COLO829 (cell line): ENCODE measurements at regions not wholly inside any gene's neighbourhood (a gene's known extent, or its start where the extent isn't known, plus 50 kb on each side); places are given as distances from the start of the nearest gene placed in this dataset.

Experiments used
- DNase-seq: peaks from one replicate; pipeline ENCODE4 v3.0.0; 2012; ENCODE audit warnings: low spot score

DNA sequence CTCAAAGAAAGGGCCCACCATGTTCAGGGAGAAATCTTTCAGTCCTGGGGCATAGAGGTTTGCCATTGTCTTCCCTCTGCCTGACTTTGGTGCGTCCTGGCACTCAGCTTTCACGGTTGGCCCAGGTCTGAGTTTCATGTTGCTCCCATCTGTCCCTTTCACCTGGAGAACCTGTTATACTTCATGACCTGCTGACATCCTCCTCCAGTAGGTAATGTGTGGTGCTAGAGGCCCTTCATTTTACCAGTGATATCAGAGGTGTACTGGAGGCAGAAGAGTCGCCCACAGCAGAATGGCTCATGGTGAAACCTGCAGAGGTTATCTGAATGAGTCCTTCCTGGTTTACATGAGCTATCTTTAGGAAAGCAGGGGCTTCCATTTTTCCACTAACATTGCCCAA is 128.8 kb upstream of the DLX2 start:
- no peak for DNase-seq

DNA sequence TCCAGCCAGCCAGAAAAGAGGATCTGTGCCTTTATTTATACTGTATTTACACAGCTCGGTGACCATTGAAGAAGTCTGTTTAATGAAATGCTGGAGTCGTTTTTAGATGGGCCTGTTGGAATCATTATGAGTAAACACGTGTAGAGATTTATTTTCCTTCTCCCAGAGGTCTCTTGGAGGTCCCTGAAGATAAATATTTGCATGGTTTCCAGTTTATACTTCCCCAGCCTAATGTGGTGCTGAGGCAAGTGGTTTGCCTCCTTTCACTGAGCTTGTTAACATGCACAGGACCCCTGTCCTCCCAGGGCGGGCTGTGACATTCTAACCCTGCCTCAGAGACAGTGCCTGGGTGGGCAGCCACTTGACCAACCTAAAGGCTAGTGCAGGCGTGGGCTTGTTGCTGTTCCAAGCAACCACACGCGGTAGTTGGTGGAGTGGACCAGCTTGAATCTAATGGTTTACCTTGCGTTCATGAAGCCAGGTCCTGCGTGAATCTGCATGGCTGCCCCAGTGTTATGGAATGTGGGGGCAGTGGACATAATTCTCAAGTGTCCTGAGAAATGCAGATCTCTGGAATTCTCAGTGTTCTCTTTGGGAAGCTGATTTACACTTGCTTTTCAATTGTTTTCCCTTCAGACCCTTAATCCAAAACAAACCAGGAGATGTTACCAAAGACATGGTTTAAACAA is 130.2 kb upstream of the DLX2 start:
- no peak for DNase-seq

DNA sequence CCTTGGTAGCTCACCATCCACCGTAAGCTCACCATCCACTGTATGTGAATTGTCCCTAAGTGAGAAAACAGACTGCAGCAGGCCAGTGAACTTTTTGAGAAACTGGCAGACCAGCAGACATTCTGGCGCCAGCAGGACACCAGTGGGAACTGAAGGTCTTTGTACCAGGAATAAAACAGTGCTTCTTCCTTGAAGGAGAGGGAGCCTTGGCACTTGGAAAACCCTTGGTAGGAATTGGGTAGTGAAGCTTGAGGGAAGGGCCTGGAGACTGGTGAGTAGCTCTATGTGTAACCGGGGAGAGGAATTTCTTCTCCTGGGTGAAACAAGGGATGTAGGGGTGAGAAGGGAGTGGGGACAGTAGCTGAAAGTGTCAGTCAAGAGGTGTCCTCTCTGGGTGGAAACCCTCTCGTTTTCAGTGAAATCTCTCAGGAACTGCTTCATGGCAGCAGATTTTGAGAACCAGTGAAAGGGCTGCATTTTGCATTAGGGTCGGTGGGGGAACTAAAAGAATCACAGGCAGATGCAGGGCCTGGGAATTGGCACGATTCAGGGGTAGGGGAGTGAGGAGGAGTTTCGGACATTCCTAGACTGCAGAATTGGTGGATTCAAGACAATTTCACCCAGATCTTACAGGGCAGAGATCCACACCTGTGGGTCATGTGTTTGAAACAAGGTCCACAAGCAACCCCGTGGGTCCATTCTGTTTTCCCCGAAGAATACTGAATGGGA is 131.5 kb upstream of the DLX2 start:
- peak; percentile 52 for DNase-seq

DNA sequence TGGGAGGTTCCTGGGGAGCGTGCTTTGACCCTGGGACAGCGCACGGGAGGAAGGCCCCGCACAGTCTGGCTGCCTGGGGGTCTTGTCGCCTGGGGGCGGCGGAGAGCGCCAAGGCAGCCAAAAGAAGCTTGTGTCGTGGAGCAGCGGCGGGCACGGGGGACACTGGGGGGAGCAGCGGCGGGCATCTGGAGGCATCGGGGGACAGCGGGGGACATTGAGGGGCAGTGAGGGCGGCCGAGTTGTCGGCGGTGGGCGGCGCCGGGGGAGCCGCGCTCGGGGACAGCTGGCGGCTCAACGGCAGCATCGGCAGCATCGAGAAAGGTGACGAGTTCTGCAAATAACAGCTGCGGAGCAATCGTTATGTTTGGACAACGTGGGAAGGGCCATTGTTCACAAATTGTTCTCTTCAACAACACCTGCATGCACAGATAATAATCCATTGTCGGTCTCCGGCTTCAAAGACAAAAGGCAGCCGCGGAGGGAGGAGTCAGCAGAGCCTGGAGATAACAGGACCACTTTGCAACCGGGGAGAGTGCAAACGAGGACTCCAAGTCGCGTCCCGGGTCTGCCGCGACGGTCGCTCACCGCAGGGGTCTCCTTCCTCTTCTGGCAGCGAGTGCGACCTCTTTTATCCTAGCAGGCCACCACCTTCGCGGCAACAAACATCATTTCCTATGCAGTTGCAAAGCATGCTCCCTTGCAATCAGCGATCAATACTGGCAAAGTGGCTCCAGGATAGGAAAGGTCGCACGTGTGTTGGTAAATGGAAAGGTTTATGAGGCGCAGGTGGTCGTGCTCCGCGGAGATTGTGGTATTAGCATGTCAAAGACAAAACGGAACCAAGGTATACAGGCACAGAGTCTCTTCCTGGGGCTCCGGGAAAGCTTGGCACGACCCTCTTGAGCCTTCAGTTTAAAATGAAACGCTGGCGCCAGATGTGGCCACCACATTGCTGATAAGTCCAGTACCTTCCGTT is 132.3 kb upstream of the DLX2 start:
- no peak for DNase-seq

DNA sequence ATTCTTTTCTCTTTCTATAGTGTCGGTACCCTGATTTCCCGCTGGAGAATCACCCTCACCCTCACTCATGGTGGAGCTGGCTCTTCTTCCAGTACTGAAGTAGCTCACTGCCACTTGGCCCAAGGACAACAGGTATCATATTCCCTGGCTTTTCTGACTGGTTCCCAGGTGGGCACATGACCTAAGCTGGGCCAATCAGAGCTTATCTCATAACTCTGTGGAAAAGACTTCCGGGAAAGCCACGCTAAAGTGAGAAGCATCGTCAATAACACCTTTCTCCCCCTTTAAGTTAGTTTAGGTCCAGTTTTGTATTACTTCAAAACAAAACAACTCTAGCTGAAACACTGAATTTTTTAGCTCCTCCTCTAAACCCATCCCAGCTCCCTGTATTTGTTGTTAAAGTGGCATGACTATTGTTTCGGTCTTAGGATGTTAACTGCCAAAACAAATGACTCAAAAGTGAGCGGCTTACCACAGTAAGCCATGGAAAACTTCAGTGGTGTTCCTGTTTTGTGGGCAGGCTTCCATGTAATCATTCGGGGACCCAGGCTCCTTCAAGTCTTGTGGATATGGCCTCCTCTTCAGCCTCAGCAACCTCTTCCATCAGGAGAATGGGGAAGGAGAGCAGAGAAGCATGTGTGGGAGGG is 137.4 kb upstream of the DLX2 start:
- no peak for DNase-seq

DNA sequence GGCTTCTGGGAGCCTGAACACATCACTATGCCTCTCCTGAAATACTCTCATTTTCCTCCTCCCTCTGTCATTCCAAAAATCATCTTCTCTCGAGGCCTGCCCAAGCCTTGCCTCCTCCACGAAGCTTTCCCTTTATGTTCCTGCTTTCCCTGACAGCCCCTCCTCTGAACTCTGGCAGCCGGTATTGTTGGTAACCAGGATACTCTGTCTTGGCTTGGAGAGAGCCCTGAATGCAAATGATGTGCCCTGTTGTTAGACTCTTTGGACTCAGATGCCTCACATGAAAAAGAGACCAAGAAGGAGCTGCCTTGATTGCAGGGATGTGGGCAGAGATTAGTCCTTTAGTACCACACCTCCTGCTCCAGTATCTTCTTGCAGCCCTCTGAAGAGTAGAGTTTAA is 138.5 kb upstream of the DLX2 start:
- no peak for DNase-seq

DNA sequence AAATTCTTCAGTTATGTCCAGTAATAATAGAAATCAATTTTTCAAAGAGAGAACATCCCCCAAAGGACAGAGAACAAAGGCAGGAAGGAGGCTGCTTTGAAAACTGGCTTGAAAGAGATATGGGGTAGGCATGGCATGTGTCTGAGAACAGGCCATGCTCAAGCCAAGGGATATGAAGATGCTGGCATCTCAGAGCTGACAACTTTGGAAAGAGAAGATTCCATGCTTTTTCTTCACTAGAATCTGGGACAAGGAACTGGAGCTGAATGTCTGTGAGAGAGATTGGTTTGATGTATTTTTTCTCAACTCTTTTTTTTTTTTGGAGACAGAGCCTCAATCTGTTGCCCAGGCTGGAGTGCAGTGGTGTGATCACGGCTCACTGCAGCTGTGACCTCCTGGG is 139.8 kb upstream of the DLX2 start:
- no peak for DNase-seq

DNA sequence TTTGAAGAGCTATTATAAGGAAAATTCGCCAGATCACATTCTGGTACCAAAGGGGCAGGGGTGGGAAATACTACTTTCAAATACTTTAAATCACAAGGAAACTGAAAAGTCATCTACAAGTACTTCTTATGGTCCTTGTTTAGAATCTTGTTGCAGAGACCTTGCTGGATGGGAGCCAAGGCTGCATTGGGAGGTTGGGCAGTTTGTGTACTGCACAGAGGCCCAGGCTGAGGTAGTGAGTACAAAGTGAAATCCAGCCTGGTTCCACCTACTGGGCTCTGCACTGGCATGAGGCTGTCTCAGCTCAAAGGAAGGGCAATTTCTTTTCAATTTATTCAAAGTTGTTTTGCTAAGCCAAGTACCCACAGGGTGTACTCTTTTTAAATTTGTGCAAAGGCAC is 140.3 kb upstream of the DLX2 start:
- DNase-seq, result no peak

DNA sequence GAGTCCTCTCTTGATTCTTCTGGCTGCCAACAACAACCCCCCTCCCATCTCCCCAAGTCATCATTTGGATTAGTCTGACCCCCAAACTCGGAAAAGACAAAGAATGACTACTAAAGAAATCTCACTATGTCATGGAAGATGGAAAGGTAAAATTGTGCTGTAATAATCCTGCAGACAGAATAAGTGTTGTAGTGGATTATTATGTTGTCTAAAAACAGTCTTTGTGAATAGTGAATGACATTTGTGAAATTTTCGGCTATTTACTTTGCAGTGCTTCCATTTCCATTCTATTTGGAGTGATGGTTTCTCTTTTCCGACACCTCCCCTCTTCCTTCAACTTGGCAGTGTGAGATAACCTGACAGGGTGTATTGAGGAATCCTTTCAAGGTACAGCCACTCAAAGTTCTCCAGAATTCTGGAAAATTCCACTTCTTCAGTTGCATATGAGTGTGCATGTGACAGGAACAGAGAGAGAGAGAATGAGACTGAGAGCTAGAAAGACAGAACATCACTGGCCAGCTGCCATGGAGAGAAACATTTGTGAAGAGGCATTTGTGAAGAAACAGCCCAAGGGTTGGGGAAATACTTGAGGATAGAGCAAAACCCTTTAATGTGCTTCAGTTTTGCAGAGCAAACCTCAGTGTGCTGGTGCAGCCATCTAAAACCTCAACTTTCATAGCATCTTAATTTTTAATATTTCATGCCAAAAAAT is 141.9 kb upstream of the DLX2 start:
- no peak for DNase-seq

DNA sequence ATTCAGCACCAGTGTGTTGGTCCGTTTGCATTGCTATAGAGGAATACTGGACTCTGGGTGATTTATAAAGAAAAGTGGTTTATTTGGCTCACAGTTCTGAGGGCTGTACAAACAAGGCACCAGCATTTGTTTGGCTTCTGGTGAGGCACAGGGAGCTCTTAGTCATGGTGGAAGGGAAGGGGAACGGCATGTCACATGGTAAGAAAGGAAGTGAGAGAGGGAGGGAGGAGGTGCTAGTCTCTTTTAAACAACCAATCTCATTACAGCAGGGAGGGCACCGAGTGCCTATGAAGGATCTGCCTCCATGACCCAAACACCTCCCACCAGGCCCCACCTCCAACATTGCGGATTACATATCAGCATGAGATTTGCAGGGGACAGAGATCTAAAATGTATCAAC is 143.9 kb upstream of the DLX2 start:
- no peak for DNase-seq

DNA sequence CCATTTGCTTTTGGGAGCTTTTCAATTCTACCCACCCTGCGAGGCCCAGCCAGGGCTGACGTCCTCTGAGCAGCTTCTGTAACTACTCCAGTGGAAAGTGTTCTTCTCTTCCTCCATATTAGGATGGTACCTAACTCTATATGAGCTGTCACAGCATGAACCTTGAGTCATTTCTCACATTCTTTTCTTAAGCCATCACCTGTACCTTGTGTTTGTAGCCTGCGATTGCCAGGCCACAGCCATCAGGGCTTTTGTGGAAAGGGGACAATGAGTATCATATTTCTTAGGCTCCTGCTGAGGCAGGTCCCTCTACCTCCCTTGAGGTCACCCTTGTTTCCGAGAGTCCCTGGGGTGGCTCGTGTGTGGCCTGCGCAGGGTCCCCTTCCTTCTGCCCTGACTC is 144.5 kb upstream of the DLX2 start:
- no peak for DNase-seq

DNA sequence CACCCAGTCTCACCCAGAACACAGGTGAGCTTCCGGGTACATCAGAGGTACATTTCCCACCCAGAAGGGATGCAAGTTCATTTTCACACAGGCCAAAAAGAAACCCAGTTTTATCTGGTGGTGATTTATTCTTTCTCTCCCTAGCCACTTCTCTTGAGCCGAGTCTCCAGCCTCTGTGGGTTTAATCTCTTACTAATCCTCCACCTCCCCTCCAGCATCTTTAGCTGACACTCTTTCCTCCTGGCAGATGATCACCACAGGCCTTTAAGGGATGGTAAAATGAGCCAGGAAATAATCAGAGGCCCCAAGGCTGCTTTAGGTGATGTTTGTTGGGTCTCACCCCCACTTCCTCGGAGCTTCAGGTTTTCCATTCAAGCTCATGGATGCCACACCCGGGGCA is 145.7 kb upstream of the DLX2 start:
- no peak for DNase-seq

DNA sequence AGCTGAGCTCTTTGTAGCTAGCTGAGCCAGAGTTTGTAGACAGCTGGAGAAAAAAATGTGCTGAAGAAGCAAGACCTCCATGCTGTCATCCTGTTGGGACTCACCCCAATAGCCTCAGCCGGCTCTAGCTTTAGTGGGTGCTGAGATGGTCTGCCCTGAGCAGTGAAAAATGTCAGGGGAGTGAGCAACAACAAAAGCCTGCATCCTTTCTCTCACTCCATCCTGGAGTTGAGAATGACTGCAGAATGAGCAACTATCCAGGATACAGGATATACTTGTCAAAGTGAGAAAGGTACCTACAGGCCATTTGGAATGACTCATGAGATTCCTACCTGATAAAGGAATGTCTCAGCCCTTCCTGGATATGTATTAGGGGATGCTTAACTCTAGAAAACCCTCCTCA is 146.1 kb upstream of the DLX2 start:
- DNase-seq, result no peak

DNA sequence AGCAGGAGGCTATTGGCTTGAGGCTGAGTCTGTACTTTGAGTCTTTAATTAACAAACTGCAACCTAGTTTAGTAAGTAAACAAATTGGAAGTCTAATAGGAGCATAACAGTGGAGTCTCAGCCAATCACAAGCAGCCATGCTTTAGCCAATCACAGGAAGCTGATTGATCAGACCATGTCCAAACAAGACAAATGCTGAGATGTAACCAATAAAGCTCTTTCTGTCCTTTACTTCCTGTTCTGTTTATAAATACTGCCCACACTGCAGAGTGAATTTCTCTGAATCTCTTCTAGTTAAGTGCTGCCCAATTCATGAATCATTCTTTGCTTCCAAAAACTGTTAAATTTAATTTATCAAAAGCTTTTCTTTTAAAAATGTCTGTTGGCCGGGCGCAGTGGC is 146.6 kb upstream of the DLX2 start:
- DNase-seq, result no peak

DNA sequence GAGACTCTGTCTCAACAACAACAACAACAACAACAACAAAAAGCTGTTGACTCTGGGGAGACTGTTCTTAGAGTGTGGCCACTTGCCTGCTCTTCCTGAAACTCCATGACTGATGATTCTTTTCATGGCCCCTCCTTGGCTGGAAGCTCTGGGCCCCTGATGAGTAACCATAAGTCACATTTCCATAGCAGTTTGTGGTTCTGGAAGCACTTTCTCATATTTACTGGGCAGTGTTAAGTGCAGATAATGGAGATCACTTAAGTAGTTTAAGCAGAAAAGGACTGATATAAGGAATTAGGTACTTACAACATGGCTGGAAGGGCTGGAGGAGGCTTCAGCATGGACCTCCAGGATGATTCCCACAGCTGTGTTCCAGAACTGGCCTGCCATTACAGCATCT is 147.3 kb upstream of the DLX2 start:
- no peak for DNase-seq

DNA sequence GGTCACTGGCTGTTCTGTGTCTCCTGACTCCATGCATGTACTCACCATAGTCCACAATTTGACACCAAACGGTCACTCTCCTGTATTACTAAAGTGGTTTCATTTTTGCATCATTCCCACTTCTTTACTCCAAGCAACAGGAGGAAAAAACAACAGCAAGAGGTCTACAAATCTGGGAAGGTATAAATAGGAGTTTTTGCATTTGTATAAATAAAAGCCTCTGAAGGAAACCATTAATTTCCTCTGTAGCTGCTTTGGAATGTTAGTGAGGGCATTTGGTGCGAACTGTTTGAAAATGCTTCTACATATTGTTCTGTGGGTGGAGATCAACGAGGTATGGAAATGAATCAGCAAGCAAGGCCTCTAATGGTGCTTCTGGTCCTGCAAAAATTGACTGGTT is 148.5 kb upstream of the DLX2 start:
- DNase-seq, result no peak

DNA sequence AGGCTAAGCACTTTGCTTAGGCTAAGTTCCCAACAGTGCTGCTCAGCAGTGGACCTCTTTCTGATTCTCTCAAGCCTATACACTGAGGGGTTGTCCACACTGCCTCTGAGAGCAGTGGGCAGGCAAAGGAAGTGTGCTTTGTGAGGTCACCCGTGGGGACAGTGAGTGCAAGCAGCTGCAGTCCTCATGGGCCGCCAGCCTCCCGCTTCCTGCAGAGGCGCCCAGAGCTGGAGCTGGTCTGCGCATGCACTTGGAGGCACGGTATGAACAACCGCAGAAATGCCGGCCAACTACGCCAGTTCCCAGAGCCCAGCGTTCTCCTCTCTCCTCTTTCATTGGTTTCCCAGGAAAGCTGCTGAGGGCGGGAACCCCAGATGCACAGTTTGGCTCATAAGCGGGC is 149.5 kb upstream of the DLX2 start:
- DNase-seq, result no peak

DNA sequence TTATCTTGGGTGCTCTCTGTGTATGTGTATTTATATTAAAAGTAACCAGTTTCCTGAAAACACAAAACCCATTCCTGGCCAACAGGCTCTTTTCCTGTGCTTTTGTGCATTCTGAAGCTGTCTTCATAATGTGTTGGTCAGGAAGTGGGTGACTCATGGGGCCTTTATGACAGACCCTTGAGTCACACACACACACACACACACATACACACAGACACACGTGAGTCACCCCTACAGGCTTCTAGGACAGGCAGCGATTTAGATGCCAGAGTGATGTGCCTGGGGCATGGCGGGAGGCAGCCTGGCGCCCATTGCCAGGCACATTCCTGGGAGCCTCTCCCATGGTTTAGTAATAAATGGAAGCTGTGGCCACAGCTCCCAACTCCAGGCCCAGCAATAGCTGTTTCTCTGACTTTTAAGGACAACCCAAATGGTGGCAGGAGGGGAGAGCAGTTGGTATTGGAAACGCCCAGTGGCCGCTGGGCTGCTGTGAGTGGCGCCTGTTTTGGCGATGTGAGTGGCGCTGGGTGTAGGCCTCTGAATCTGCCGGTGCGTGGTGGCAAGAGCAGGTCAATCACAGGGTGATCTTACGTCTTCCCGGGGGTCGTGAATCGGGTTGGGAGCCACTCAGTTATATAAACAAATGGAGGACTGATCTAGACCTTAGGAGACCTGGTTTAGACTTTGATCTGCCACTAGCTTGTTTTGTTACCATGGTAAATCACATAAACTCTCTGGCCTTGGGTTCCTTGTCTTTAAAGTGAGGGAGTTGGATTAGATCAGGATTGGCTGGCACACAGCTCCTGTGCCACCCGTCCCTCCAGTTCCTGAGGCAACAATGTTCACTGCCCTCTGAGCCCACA is 150.7 kb upstream of the DLX2 start:
- DNase-seq, result peak; percentile 96

DNA sequence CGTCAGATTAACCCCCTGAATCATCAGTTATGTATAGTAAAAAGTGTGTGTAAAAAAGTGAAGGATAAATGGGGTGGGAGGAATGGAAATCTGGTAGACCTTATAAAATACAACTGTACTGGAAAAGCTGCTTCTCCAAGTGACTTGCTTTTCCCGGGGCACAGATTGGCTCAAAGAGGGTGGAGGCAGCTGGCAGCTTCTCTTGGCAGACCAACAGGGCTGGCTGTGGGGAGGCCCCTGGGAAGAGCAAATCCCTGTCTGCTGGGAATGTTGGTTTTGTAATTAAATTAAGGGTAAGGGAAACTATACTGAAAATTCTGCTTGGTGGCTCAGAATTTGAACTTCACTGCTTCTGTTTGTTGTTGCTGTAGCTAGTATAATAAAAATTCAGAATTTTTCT is 154.2 kb upstream of the DLX2 start:
- no peak for DNase-seq

DNA sequence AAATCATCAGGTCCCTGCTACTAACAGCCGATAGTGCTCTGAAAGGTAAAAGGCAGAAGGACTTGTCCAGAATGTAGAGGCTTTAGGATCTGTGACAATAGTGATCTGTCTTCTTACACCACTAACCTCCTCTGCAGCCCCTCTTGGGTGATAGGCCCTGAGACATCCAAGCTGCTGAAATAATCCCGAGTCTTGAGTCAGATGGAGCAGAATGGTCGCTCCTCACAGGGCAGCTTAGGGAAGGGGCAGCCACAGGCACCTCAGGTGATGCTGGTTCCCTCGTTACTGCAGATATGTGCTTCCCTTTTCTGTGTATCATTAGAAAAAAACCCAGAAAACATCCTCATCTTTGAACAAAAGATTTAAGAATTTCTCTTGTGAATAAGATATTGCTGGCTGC is 157.1 kb upstream of the DLX2 start:
- no peak for DNase-seq

DNA sequence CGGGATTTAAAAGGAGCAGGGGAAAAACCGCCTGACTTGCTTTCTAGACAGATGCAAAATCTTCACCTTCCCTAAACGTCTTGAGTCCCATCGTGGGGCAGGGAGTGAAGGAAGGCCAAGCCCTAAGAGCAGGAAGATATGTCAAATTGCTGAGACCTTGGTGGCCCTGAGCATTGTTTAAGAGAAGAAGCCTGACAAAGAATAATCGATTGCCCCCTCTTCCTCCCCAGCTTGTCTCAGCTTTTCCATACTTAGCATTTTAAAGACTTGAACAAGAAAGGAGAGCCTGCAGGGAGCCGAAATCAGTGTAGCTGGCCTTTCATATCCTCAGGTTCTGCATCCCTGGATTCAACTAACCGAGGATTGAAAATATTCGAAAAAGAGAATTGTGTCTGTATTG is 157.6 kb upstream of the DLX2 start:
- no peak for DNase-seq
